NCI-H2081 treated with DMSO at 0.1 percent for 48 hours (cell line): ENCODE measurements at regions not wholly inside any gene's neighbourhood (a gene's known extent, or its start where the extent isn't known, plus 50 kb on each side); places are given as distances from the start of the nearest gene placed in this dataset.
"Not testable (repeated sequence)": the region's sequence is repeated elsewhere in the genome, so short reads cannot be mapped to it uniquely, and the experiment has no call there.

ENCODE experiments used
- DNase-seq: peaks from one replicate; lab custom pipeline; 2025; lab: John Stamatoyannopoulos, UW

GRCh38 chr16:64109241-64109640 lies 1012.6 kb downstream of the CDH11 start:
- DNase-seq, result no peak

- DNase-seq, result no peak
Measured at GRCh38 chr16:64102654-64103053, 1019.2 kb downstream of the CDH11 start.

GRCh38 chr16:64098451-64098850 lies 1023.4 kb downstream of the CDH11 start:
- DNase-seq, result no peak

- DNase-seq, result no peak
Measured at GRCh38 chr16:64096689-64097088, 1025.2 kb downstream of the CDH11 start.

- DNase-seq, result no peak
Measured at GRCh38 chr16:64094992-64095634, 1026.8 kb downstream of the CDH11 start.

GRCh38 chr16:64094181-64094965 lies 1027.5 kb downstream of the CDH11 start:
- no peak for DNase-seq

- DNase-seq, result no peak
Measured at GRCh38 chr16:64092271-64092670, 1029.6 kb downstream of the CDH11 start.

GRCh38 chr16:64090327-64090726 lies 1031.5 kb downstream of the CDH11 start:
- no peak for DNase-seq

- no peak for DNase-seq
Measured at GRCh38 chr16:64089697-64090096, 1032.2 kb downstream of the CDH11 start.

- no peak for DNase-seq
Measured at GRCh38 chr16:64088838-64089237, 1033.0 kb downstream of the CDH11 start.

- no peak for DNase-seq
Measured at GRCh38 chr16:64085296-64085695, 1036.6 kb downstream of the CDH11 start.

GRCh38 chr16:64084706-64085105 lies 1037.2 kb downstream of the CDH11 start:
- DNase-seq, result no peak

GRCh38 chr16:64083428-64084129 lies 1038.3 kb downstream of the CDH11 start:
- no peak for DNase-seq

- DNase-seq, result no peak
Measured at GRCh38 chr16:64077242-64077641, 1044.6 kb downstream of the CDH11 start.

GRCh38 chr16:64074706-64075105 lies 1047.2 kb downstream of the CDH11 start:
- no peak for DNase-seq

GRCh38 chr16:64072131-64072730 lies 1049.6 kb downstream of the CDH11 start:
- not testable (repeated sequence) for DNase-seq

- no peak for DNase-seq
Measured at GRCh38 chr16:64065523-64065922, 1056.3 kb downstream of the CDH11 start.

GRCh38 chr16:64061621-64062020 lies 1060.2 kb downstream of the CDH11 start:
- no peak for DNase-seq

- DNase-seq, result no peak
Measured at GRCh38 chr16:64060631-64061030, 1061.2 kb downstream of the CDH11 start.

- no peak for DNase-seq
Measured at GRCh38 chr16:64058685-64059084, 1063.2 kb downstream of the CDH11 start.

- DNase-seq, result no peak
Measured at GRCh38 chr16:64051824-64052223, 1070.0 kb downstream of the CDH11 start.

GRCh38 chr16:64047878-64048277 lies 1074.0 kb downstream of the CDH11 start:
- DNase-seq, result no peak

GRCh38 chr16:64047207-64047606 lies 1074.7 kb downstream of the CDH11 start:
- no peak for DNase-seq
